Kidney glomerular epithelial cell (primary cell): ENCODE measurements at regions not wholly inside any gene's neighbourhood (a gene's known extent, or its start where the extent isn't known, plus 50 kb on each side); places are given as distances from the start of the nearest gene placed in this dataset.

Experiments used
- DNase-seq: peaks from one replicate; lab custom pipeline; 2025; lab: John Stamatoyannopoulos, UW

GRCh38 chr4:13844740-13845139, 217.2 kb upstream of the BOD1L1 start:
- DNase-seq, result no peak

GRCh38 chr4:13849778-13850177, 222.3 kb upstream of the BOD1L1 start:
- DNase-seq, result no peak

- DNase-seq, result no peak
Measured at GRCh38 chr4:13851085-13851940, 223.8 kb upstream of the BOD1L1 start.

DNA sequence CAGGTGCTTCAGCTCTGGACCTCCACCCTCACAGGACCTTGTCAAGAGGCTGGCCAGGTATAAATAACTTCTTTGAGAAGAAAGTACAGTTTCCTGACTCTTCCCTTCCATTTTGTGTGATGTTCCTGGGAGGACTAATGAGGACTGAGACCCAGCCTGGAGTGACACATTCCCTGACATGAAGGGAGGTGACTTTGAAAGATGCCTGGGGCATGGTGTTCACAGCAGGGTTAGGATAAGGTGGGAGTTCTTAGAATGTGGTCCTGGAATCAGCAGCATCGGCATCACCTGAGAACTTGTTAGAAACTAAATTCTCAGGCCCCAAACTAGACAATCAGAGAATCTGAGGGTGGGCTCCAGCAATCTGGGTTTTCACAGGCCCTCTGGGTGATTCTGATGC, 224.9 kb upstream of the BOD1L1 start:
- DNase-seq, result no peak

DNA sequence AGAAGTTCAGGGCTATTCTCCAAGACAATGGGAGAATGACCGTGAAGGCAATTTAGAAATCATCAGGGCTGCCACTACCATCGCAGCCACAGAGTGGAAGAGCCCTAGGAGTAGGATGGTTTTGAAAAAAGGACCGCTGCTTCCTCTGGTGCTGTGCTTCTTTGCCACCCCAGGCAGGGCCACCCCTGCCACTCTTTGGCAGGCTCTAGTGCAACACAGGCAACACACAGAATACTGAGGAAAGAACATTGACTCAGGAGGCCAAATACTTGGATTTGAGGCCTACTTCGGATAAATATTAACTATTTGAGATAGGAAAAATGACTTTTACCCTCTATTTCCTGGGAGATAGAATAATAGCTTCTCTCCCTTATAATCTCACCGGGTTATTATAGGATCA, 228.9 kb upstream of the BOD1L1 start:
- DNase-seq, result no peak

- no peak for DNase-seq
Measured at GRCh38 chr4:13857397-13857796, 229.9 kb upstream of the BOD1L1 start.

- no peak for DNase-seq
Measured at GRCh38 chr4:13857800-13858199, 230.3 kb upstream of the BOD1L1 start.

DNA sequence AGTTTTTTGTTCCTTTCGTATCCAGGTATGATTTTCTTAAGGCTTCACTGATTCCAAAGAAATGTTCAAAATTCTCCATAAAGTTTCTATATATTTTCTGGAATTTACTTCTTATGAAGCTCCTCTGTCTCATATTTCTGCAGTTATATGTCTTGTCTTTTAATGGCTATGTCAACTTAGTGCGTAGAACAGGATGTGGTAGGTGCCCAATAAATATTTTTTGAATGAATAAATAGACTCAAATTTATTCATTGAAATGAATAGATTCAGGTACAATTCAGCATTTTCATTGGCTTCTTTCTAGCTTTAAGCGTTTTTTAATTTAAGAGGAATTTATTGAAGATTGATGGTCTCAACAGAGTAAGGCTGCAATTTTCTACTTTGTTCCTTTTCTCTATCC, 231.9 kb upstream of the BOD1L1 start:
- no peak for DNase-seq

DNA sequence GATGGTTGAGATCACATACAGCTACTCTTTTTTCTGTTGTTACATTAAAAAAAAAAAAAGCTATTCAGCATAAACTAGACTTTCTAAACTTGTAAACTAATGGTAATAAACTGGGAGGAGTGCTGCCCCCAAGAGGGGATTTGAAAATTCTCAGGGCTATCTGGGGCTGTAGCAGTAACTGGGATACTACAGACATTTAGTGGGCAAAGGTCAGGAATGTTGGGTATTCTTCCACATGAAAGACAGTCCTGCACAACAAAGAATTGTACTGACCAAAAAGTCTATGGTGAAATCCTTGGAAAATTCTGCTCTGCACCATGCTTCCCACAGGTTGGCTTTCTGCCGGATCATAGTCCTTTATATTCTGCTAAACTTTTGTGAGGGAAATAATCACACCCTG, 232.6 kb upstream of the BOD1L1 start:
- no peak for DNase-seq

DNA sequence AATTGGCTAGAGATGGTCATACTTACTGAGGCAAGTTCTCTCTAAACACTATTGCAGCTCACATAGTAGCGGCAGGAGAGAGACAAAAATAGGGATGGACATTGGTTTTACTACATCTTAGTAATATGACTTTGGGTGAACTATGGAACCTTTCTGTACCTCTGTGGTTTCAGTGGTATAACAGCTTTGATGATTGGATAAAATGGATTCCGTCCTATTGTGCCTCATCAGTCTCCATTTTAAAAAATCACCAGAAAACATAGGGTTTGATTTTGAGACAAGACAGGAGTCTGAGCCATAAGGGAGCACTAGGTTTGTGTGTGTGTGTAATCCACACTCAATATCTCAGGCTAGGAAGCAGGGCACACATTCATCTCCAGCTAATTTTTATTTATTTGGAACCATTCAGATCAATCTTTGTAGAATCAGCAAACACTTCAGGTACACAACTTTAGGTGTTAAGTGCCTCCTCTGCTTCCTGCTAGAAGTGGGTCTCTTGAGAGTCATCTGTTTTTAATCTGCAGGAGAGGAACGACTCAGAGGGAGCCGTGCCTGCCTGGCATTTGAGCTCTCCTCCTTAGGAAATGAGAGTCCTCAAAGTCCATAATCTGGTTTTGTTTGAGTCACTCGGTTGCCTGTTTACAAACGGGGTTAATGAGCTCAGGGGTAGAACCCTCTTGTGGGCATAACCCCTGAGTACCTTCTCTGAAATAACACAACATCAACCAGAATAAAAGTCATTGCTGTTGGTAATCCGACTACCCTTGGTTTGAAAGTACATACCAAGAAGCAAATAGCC, 238.5 kb upstream of the BOD1L1 start:
- DNase-seq, result no peak

DNA sequence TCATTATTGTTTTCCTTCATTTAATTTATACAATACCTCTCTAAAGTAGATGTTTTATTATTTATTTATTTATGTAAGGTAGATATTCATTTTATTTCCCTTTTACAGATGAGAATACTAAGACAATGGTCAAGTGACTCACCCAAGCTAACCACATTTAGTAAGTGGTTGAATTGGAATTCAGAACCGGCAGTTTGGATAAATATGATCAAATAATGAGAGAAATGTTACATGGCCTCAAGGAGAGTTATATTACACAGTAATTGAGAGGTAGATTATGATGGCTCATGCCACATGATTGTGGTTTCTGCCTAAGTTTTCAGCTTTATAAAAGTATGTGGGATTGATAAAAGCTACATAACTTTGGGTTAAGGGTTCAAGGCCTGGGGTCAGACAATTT, 239.4 kb upstream of the BOD1L1 start:
- DNase-seq, result no peak

DNA sequence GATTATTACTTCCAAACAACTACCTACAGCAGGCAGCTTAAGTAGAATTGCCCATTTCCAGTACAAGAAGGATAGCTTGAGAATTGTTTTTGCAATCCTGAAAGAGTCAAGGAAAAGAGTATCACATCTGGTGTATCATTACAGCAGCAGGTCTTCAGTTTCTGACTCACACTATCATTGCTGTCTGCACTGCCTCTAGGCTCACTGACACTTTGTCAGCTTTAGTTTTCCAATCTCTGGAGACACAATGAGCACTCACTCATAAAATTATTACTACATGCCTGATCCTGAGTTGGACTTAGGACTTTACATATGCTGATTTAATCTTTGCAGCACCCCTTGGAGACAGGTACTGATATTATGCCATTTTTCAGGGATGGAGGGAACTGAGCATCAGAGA, 244.6 kb upstream of the BOD1L1 start:
- DNase-seq, result no peak

GRCh38 chr4:13872955-13873354, 245.4 kb upstream of the BOD1L1 start:
- DNase-seq, result no peak

DNA sequence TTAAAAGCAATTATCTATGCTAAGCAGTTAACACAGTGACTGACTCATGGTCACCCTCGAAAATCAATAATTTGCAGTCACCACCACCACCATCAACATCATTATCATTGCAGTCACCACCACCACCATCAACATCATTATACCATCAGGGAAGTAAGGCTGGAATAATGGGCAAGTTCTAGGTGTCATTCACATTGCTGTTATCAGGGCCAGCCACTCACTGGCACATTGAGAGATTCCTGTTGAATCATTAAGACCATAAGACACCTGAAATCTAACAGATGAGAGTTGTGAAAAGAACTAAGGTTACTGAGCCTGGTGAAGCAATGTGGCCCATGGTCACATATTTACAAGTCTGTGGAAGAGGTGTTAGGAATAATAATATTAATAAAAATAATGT, 247.7 kb upstream of the BOD1L1 start:
- DNase-seq, result no peak

- peak; percentile 54 for DNase-seq
Measured at GRCh38 chr4:13876131-13876530, 248.6 kb upstream of the BOD1L1 start.

GRCh38 chr4:13876940-13877339, 249.4 kb upstream of the BOD1L1 start:
- DNase-seq, result no peak

DNA sequence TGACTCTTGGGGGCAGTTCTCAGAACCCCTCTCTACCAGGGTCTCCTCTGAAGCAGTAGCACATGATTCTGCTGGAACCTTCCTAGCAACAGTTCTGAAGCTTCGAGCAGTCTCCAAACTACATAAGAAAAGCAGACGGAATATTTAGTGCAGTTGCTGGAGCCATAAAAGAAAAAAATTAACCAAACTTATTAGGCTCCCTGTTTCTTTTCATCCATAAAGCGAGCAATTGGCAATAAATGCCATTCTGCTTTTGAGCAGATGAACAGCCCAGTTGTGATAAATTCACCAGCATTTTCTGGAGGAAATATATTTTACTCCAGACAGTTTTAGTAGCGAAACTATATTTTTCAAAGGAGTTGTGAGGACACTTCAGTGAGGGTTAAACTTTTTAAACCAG, 250.1 kb upstream of the BOD1L1 start:
- no peak for DNase-seq

- DNase-seq, result no peak
Measured at GRCh38 chr4:13881892-13882291, 254.4 kb upstream of the BOD1L1 start.

GRCh38 chr4:13887010-13887409, 259.5 kb upstream of the BOD1L1 start:
- no peak for DNase-seq

GRCh38 chr4:13888112-13888511, 260.6 kb upstream of the BOD1L1 start:
- peak; percentile 61 for DNase-seq

DNA sequence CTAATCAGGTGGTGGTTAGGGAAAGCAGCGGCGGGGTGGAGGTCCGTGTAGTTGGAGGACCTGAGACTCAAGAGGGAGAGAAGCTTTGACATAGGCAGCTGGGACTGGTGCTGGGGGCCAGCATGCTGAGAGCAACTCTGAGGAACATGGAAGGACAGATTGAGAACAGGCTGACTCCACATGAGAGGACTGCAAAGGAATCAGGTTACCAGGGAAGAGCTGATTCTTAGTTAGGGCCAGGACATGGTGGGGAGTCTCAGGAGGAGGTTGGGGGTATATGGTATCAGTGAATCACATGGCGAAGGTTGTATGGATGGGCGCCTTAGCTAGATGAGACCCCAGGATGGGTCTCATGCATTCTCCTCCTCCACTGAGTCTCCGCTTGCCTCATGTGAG, 264.0 kb upstream of the BOD1L1 start:
- no peak for DNase-seq

- peak; percentile 71 for DNase-seq
Measured at GRCh38 chr4:13892739-13893105, 265.2 kb upstream of the BOD1L1 start.

GRCh38 chr4:13893211-13893610, 265.7 kb upstream of the BOD1L1 start:
- DNase-seq, result no peak
